HT-29 (cell line): ENCODE measurements at regions not wholly inside any gene's neighbourhood (a gene's known extent, or its start where the extent isn't known, plus 50 kb on each side); places are given as distances from the start of the nearest gene placed in this dataset.
"Not testable (repeated sequence)": the region's sequence is repeated elsewhere in the genome, so short reads cannot be mapped to it uniquely, and the experiment has no call there.

Experiments used
- DNase-seq: peaks from one replicate; pipeline ENCODE4 v3.0.0-alpha.2; 2015; ENCODE audit warnings: low spot score

DNA sequence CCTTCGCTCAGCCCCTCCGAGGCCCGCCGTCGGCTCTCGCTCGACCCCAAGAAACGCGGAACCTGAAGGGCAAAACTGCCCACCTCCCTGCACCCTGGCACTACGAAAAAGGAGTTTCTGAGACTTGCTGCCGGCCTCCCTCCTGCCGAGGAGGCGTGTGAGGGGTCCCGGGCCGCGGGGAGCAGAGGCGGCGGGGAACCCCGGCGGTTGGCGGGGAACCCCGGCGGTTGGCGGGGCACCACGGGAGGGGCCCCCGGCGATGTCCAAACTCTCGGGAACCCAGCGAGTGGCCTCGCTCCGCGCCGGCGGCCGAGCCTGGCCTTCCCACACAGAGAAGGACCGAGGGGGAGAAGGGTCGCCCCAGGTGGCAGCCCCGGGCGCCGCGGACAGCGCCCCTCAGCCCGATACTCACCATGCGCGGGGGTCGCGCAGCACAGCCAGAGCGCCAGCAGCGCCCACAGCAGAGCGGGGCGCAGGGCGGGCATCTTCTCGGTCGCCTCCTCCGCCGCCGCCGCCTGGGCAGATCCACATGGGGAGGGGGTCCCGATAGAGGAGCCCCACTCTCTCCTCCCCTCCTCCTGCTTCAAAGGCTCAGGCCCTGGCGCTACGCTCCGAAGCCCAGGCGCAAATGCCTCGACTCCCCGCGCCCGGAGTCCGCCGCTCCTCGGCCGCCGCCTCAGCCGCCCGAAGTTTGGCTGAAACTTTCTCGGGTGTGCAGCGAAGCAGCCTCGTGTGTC lies 69.4 kb upstream of the NUDT4B start:
- DNase-seq: peak; percentile 3

- DNase-seq: not testable (repeated sequence)
Observed at GRCh38 chr1:148679787-148680326, 68.7 kb upstream of the NUDT4B start.

- not testable (repeated sequence) for DNase-seq
Observed at GRCh38 chr1:148686735-148687134, 61.8 kb upstream of the NUDT4B start.

DNA sequence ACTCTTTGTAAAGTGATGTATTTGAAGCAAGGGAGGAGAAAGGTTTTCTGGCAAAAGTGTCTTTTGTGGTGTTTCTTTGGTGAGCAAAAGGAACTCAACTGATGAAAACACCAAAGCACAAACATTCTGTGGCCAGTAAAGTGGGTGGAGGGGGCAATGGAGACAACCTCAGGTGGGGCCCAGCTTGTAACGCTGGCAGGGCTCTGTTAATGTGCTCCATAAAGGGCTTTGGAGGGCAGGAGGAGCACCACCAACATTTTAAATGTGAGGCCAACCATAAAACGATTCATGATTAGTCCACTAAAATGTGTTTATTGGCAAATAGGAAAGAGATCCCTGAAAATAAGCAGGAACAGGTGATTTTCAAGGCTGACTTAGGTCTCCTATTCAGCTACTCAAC lies 61.2 kb upstream of the NUDT4B start:
- not testable (repeated sequence) for DNase-seq
